Prostate gland (tissue), 1 donor: ENCODE measurements at regions not wholly inside any gene's neighbourhood (a gene's known extent, or its start where the extent isn't known, plus 50 kb on each side); places are given as distances from the start of the nearest gene placed in this dataset.

Experiments used
- POLR2A ChIP-seq: fragments of 450-650 bp; IDR thresholded peaks from one replicate; pipeline ENCODE4 v1.6.1; 2016; ENCODE audit warnings: antibody characterized with exemption, mild to moderate bottlenecking
- POLR2AphosphoS5 ChIP-seq: sonication (generic); formaldehyde crosslinking; IDR thresholded peaks from one replicate; pipeline ENCODE4 v1.6.1; 2017; ENCODE audit warnings: antibody characterized with exemption

- no peak for TF ChIP-seq POLR2A
- no peak for TF ChIP-seq POLR2AphosphoS5
These were observed 949.4 kb upstream of the FANCL start for GRCh38 chr2:59190518-59190917.
